Liver (tissue), 3 donors: ENCODE measurements at regions not wholly inside any gene's neighbourhood (a gene's known extent, or its start where the extent isn't known, plus 50 kb on each side); places are given as distances from the start of the nearest gene placed in this dataset.

Experiments
- CTCF ChIP-seq: fragments of 150-350 bp; IDR thresholded peaks from 2 replicates; pipeline ENCODE4 v1.5.1; 2017; ENCODE audit warnings: improper control_type of control experiment, low read depth, low read length; ENCODE audit not compliant: missing input control
- EGR1 ChIP-seq, 2 donors: IDR thresholded peaks; 2 replicates each; pipeline ENCODE4 v1.6.1; 2016 to 2018; ENCODE audit warnings: antibody characterized with exemption in 2 of 2, low read depth in 2 of 2
- FOXA1 ChIP-seq: IDR thresholded peaks from 2 replicates; pipeline ENCODE4 v1.6.1; 2016; ENCODE audit warnings: antibody characterized with exemption
- GABPA ChIP-seq, 2 donors: IDR thresholded peaks in 1 of 2; conservative IDR thresholded peaks in 1 of 2; 2 replicates each; pipeline ENCODE4 v1.6.1; 2016; ENCODE audit warnings: antibody characterized with exemption in 2 of 2, mild to moderate bottlenecking in 1 of 2, moderate library complexity in 1 of 2
- JUND ChIP-seq, 2 donors: IDR thresholded peaks; 2 replicates each; pipeline ENCODE4 v1.6.1; 2016; ENCODE audit warnings: antibody characterized with exemption in 2 of 2
- RAD21 ChIP-seq, 2 donors: IDR thresholded peaks; 2 replicates each; pipeline ENCODE4 v1.6.1; 2016; ENCODE audit warnings: antibody characterized with exemption in 2 of 2, mild to moderate bottlenecking in 2 of 2
- RXRA ChIP-seq, 2 donors: IDR thresholded peaks; 2 replicates each; pipeline ENCODE4 v1.6.1; 2017 to 2018; ENCODE audit warnings: antibody characterized with exemption in 2 of 2, mild to moderate bottlenecking in 1 of 2
- SP1 ChIP-seq: IDR thresholded peaks from 2 replicates; pipeline ENCODE4 v1.6.1; 2018; ENCODE audit warnings: antibody characterized with exemption, mild to moderate bottlenecking
- TAF1 ChIP-seq: conservative IDR thresholded peaks from 2 replicates; pipeline ENCODE4 v1.6.1; 2016; ENCODE audit warnings: antibody characterized with exemption, mild to moderate bottlenecking
- YY1 ChIP-seq: IDR thresholded peaks from 2 replicates; pipeline ENCODE4 v1.6.1; 2016; ENCODE audit warnings: antibody characterized with exemption, mild to moderate bottlenecking
- TF ChIP-seq, protein P1 (sequence below): IDR thresholded peaks from 2 replicates; pipeline ENCODE4 v1.6.1; 2016; ENCODE audit warnings: antibody characterized with exemption
- TF ChIP-seq, protein P2 (sequence below): IDR thresholded peaks from 2 replicates; pipeline ENCODE4 v1.6.1; 2016; ENCODE audit warnings: antibody characterized with exemption, mild to moderate bottlenecking
- TF ChIP-seq, protein P3 (sequence below): IDR thresholded peaks from 2 replicates; pipeline ENCODE4 v1.6.1; 2016; ENCODE audit warnings: antibody characterized with exemption
- TF ChIP-seq, protein P4 (sequence below): IDR thresholded peaks from 2 replicates; pipeline ENCODE4 v1.6.1; 2016; ENCODE audit warnings: antibody characterized with exemption
- donor health status: healthy.
- donor health status: healthy.

DNA sequence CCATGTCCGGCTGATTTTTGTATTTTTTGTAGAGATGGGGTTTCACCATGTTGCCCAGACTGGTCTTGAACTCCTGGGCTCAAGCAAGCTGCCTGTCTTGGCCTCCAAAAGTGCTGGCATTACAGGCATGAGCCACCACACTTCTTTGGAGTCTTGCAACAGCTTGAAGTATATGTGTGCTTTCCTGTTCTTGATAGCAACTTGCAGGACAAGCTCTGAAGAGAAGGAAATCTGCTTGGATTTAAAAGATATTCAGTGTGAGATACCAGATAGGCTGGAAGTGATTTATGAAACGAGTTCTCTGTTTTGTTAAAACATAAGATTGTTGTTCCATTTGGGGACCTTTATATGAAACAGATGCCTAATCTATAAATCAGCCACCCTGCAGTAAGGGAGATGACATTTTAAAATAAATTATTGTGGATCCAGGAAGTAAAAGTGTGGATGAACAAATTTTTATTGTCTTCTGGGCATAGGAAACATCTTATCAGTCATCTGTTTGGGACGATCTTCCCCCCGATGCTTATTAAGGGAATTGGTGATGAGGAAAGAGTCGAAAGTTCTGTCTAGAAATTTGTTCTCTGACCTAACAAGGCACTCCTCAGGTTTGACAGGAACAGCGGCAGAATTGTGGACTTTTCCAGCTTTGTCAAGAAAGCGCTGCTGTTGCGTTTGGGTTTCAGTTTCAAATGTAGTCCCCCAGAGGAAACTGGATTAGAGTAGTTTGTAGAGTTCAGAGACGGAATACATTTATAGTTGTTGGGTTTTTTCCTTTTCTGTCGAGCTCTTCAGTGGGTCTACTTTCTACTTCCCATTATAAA lies 53.7 kb upstream of the MAGI1 start:
- TF ChIP-seq CTCF = no peak
- no peak for TF ChIP-seq EGR1 (IDR thresholded peaks at IDR 0.05; ENCODE audit: low read depth in 2 of 2)
- TF ChIP-seq TAF1 = no peak
- no peak for TF ChIP-seq YY1
- TF ChIP-seq, protein P1, sequence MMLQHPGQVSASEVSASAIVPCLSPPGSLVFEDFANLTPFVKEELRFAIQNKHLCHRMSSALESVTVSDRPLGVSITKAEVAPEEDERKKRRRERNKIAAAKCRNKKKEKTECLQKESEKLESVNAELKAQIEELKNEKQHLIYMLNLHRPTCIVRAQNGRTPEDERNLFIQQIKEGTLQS = no peak
- no peak for TF ChIP-seq RAD21 (IDR thresholded peaks at IDR 0.05)
- TF ChIP-seq, protein P2, sequence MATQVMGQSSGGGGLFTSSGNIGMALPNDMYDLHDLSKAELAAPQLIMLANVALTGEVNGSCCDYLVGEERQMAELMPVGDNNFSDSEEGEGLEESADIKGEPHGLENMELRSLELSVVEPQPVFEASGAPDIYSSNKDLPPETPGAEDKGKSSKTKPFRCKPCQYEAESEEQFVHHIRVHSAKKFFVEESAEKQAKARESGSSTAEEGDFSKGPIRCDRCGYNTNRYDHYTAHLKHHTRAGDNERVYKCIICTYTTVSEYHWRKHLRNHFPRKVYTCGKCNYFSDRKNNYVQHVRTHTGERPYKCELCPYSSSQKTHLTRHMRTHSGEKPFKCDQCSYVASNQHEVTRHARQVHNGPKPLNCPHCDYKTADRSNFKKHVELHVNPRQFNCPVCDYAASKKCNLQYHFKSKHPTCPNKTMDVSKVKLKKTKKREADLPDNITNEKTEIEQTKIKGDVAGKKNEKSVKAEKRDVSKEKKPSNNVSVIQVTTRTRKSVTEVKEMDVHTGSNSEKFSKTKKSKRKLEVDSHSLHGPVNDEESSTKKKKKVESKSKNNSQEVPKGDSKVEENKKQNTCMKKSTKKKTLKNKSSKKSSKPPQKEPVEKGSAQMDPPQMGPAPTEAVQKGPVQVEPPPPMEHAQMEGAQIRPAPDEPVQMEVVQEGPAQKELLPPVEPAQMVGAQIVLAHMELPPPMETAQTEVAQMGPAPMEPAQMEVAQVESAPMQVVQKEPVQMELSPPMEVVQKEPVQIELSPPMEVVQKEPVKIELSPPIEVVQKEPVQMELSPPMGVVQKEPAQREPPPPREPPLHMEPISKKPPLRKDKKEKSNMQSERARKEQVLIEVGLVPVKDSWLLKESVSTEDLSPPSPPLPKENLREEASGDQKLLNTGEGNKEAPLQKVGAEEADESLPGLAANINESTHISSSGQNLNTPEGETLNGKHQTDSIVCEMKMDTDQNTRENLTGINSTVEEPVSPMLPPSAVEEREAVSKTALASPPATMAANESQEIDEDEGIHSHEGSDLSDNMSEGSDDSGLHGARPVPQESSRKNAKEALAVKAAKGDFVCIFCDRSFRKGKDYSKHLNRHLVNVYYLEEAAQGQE = no peak
- TF ChIP-seq, protein P3, sequence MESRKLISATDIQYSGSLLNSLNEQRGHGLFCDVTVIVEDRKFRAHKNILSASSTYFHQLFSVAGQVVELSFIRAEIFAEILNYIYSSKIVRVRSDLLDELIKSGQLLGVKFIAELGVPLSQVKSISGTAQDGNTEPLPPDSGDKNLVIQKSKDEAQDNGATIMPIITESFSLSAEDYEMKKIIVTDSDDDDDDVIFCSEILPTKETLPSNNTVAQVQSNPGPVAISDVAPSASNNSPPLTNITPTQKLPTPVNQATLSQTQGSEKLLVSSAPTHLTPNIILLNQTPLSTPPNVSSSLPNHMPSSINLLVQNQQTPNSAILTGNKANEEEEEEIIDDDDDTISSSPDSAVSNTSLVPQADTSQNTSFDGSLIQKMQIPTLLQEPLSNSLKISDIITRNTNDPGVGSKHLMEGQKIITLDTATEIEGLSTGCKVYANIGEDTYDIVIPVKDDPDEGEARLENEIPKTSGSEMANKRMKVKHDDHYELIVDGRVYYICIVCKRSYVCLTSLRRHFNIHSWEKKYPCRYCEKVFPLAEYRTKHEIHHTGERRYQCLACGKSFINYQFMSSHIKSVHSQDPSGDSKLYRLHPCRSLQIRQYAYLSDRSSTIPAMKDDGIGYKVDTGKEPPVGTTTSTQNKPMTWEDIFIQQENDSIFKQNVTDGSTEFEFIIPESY = no peak
- no peak for TF ChIP-seq GABPA (IDR thresholded peaks at IDR 0.05 in 1 of 2, conservative IDR thresholded peaks at IDR 0.05 in 1 of 2)
- no peak for TF ChIP-seq SP1
- TF ChIP-seq JUND (IDR thresholded peaks at IDR 0.05) = no peak
- TF ChIP-seq, protein P4, sequence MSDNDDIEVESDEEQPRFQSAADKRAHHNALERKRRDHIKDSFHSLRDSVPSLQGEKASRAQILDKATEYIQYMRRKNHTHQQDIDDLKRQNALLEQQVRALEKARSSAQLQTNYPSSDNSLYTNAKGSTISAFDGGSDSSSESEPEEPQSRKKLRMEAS = no peak
- no peak for TF ChIP-seq FOXA1
- no peak for TF ChIP-seq RXRA (IDR thresholded peaks at IDR 0.05)
